Vagina (tissue), 2 donors: ENCODE measurements at regions not wholly inside any gene's neighbourhood (a gene's known extent, or its start where the extent isn't known, plus 50 kb on each side); places are given as distances from the start of the nearest gene placed in this dataset.

Experiments
- POLR2A ChIP-seq, 2 donors: fragments of 450-650 bp; IDR thresholded peaks; one replicate each; pipeline ENCODE4 v1.6.1; 2017; ENCODE audit warnings: antibody characterized with exemption in 2 of 2, mild to moderate bottlenecking in 2 of 2, moderate library complexity in 2 of 2
- POLR2AphosphoS5 ChIP-seq, 2 donors: sonication (generic); formaldehyde crosslinking; IDR thresholded peaks; one replicate each; pipeline ENCODE4 v1.9.0; 2017; ENCODE audit warnings: antibody characterized with exemption in 2 of 2, mild to moderate bottlenecking in 2 of 2, low read depth in 1 of 2; ENCODE audit not compliant: insufficient read depth in 1 of 2
- TF ChIP-seq, protein P1 (sequence below), 3 experiments: fragments of 450-650 bp in 2 of 3; fragments of 200-600 bp in 1 of 3; sonication (generic) in 1 of 3; IDR thresholded peaks; one replicate each; pipeline ENCODE4 v1.5.1; 2017 to 2019; ENCODE audit warnings: antibody characterized with exemption in 3 of 3, mild to moderate bottlenecking in 2 of 3, moderate library complexity in 2 of 3

GRCh38 chr9:118459913-118460312, 755.7 kb downstream of the TLR4 start:
- TF ChIP-seq, protein P1, sequence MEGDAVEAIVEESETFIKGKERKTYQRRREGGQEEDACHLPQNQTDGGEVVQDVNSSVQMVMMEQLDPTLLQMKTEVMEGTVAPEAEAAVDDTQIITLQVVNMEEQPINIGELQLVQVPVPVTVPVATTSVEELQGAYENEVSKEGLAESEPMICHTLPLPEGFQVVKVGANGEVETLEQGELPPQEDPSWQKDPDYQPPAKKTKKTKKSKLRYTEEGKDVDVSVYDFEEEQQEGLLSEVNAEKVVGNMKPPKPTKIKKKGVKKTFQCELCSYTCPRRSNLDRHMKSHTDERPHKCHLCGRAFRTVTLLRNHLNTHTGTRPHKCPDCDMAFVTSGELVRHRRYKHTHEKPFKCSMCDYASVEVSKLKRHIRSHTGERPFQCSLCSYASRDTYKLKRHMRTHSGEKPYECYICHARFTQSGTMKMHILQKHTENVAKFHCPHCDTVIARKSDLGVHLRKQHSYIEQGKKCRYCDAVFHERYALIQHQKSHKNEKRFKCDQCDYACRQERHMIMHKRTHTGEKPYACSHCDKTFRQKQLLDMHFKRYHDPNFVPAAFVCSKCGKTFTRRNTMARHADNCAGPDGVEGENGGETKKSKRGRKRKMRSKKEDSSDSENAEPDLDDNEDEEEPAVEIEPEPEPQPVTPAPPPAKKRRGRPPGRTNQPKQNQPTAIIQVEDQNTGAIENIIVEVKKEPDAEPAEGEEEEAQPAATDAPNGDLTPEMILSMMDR (IDR thresholded peaks at IDR 0.05), result no peak
- TF ChIP-seq POLR2A (IDR thresholded peaks at IDR 0.05), result no peak
- no peak for TF ChIP-seq POLR2AphosphoS5 (IDR thresholded peaks at IDR 0.05; ENCODE audit: insufficient read depth in 1 of 2, low read depth in 1 of 2)
